Coronary artery (tissue), 2 donors: ENCODE measurements at regions not wholly inside any gene's neighbourhood (a gene's known extent, or its start where the extent isn't known, plus 50 kb on each side); places are given as distances from the start of the nearest gene placed in this dataset.
"Not testable (repeated sequence)": the region's sequence is repeated elsewhere in the genome, so short reads cannot be mapped to it uniquely, and the experiment has no call there.

ENCODE experiments used
- DNase-seq: peaks from one replicate; pipeline ENCODE4 v3.0.0-alpha.2; 2017; ENCODE audit warnings: low spot score
- H3K27ac ChIP-seq, 2 donors: fragments of 200-600 bp; sonication (generic); one replicate each; pipeline ENCODE4 v1.5.1; 2016 to 2019
- H3K4me3 ChIP-seq: fragments of 200-600 bp; sonication (generic); 2 replicates; pipeline ENCODE4 v1.5.1; 2016; ENCODE audit warnings: mild to moderate bottlenecking, moderate library complexity
- CTCF ChIP-seq: fragments of 200-600 bp; sonication (generic); IDR thresholded peaks from one replicate; pipeline ENCODE4 v1.5.1; 2019; ENCODE audit warnings: antibody characterized with exemption

GRCh38 chr13:61495648-61496047 is 80.0 kb upstream of the PCDH20 start:
- H3K27ac ChIP-seq = no peak overlapping the region
- DNase-seq = no peak
- no peak overlapping the region for H3K4me3 ChIP-seq
- TF ChIP-seq CTCF = no peak

DNA sequence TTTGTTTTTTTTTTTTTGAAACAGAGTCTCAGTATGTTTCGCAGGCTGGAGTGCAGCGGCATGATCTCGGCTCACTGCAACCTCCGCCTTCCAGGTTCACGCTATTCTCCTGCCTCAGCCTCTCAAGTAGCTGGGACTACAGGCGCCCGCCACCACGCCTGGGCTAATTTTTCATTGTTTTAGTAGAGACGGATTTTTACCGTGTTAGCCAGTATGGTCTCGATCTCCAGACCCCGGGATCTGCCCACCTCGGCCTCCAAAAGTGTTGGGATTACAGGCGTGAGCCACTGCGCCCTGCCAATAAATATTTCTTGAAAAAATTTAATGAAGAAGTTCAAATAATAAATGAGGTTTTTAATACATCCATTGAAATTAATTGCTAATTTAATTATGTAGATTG is 77.9 kb upstream of the PCDH20 start:
- DNase-seq, H3K4me3 ChIP-seq: not testable (repeated sequence)

GRCh38 chr13:61486496-61486895 is 70.8 kb upstream of the PCDH20 start:
- no peak for TF ChIP-seq CTCF
- Histone ChIP-seq H3K4me3 (no peak overlapping the region), H3K27ac (no peak overlapping the region)
- no peak for DNase-seq

More for the DNA sequence above, 77.9 kb upstream of the PCDH20 start:
- H3K27ac ChIP-seq = not testable (repeated sequence)

GRCh38 chr13:61485128-61485765 is 69.6 kb upstream of the PCDH20 start:
- no peak for DNase-seq
- Histone ChIP-seq H3K27ac (no peak overlapping the region), H3K4me3 (no peak overlapping the region)
- TF ChIP-seq CTCF = no peak

DNA sequence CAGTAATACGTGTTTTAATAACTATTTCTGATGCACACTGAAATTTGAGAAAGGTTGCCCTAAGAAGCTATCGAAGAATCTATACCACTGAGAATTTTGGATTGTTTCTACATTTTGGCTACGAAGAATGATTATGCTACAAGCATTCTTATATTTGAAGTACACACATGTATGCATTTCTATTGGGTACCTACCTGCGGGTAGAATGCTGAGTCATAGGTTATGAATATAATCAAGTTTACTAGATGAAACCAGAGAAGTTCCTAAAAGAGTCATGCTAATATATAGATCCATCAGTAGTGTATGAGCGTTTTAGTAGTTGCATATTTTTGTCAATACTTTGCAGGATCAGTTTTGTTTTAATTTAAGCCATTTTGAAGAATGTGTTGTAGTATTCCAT is 62.0 kb upstream of the PCDH20 start:
- DNase-seq = no peak
- Histone ChIP-seq H3K27ac (no peak overlapping the region), H3K4me3 (no peak overlapping the region)
- no peak for TF ChIP-seq CTCF

- Histone ChIP-seq H3K4me3 (no peak overlapping the region), H3K27ac (no peak overlapping the region)
- DNase-seq = no peak
- TF ChIP-seq CTCF = no peak
Observed at GRCh38 chr13:61470786-61471185, 55.1 kb upstream of the PCDH20 start.

DNA sequence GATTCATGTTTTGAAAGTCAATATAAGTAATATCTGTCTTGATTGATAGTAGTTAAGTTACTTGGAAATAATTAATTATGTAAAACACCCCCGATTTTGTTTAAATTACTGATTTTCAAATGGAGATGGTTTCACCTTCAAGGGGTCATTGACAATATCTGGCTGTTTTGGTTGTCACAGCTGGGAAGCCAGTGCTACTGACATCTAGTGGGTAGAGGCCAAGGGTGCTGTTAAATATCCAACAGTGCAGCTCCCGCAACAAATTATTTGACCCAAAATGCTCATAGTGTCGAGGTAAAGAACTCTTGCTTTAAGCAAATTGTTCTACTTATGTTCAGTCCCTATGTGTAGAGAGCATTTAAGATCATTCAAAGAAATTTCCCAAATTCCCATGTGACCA is 50.6 kb upstream of the PCDH20 start:
- DNase-seq = no peak
- Histone ChIP-seq H3K4me3 (no peak overlapping the region), H3K27ac (no peak overlapping the region)
- TF ChIP-seq CTCF = peak; percentile 15
